ENCODE measurements at regions not wholly inside any gene's neighbourhood (a gene's known extent, or its start where the extent isn't known, plus 50 kb on each side); places are given as distances from the start of the nearest gene placed in this dataset.

GRCh38 chr11:81484196-81484595 is 1249.5 kb downstream of the FAM181B start:
- Histone ChIP-seq H3K9me3 (ENCODE audit: control insufficient read depth in 4 of 4, low read length in 3 of 4) (no peaks in the 10 kb centered on the region), H3K9ac (ENCODE audit: low read depth in 1 of 2, low read length in 2 of 2) (no peak overlapping the region), H3K36me3 (ENCODE audit: control insufficient read depth in 4 of 4, insufficient read depth in 3 of 4, low read depth in 1 of 4, low read length in 3 of 4) (no peaks in the 10 kb centered on the region), H3K4me1 (ENCODE audit: control insufficient read depth in 4 of 4, insufficient read depth in 4 of 4, low read length in 3 of 4) (peaks cover 0 to 2% (median 0%) of the 10 kb centered on the region in 4 donors), H3K27me3 (ENCODE audit: control insufficient read depth in 4 of 4, insufficient read depth in 4 of 4, low read length in 3 of 4) (no peaks in the 10 kb centered on the region), H3K4me3 (ENCODE audit: low read depth in 1 of 3, low read length in 3 of 3) (no peak overlapping the region), H3K27ac (ENCODE audit: low read depth in 1 of 2, low read length in 2 of 2) (no peak overlapping the region)
- no peak for DNase-seq (ENCODE audit: low spot score)
- TF ChIP-seq GABPA (IDR thresholded peaks at IDR 0.05 in 1 of 2, conservative IDR thresholded peaks at IDR 0.05 in 1 of 2) (no peak), FOXA2 (IDR thresholded peaks at IDR 0.05) (no peak), HNF4G (IDR thresholded peaks at IDR 0.05) (no peak), NR2F2 (IDR thresholded peaks at IDR 0.05) (no peak), JUND (IDR thresholded peaks at IDR 0.05) (no peak), RAD21 (IDR thresholded peaks at IDR 0.05) (no peak)

DNA sequence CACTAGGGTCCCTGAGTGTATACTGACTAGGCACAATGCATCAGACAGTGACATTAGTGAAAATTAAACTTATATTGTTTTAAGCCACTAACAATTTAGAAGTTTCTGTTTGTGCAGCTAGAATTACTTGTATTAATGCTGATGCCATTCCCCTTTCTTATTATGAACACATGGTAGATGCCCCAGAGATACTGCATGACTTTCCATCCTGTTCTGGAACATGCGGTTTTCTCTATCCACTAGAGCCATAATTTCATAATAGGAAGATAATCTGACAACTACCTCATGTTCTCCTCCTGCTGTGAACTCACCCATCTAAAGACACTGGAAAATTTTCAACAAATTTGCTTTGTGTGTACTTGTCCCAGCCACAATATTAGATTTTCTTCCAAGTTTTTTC is 1256.4 kb downstream of the FAM181B start:
- no peak overlapping the region for H3K4me3 ChIP-seq (ENCODE audit: low read depth in 1 of 3, low read length in 3 of 3)
- H3K4me1 ChIP-seq (ENCODE audit: control insufficient read depth in 4 of 4, insufficient read depth in 4 of 4, low read length in 3 of 4), result peaks cover 0 to 2% (median 0%) of the 10 kb centered on the region in 4 donors
- H3K9me3 ChIP-seq (ENCODE audit: control insufficient read depth in 4 of 4, low read length in 3 of 4), result no peaks in the 10 kb centered on the region
- H3K27me3 ChIP-seq (ENCODE audit: control insufficient read depth in 4 of 4, insufficient read depth in 4 of 4, low read length in 3 of 4), result peaks cover 0 to 2% (median 0%) of the 10 kb centered on the region in 4 donors
- H3K9ac ChIP-seq (ENCODE audit: low read depth in 1 of 2, low read length in 2 of 2), result no peak overlapping the region
- H3K27ac ChIP-seq (ENCODE audit: low read depth in 1 of 2, low read length in 2 of 2), result no peak overlapping the region
- no peaks in the 10 kb centered on the region for H3K36me3 ChIP-seq (ENCODE audit: control insufficient read depth in 4 of 4, insufficient read depth in 3 of 4, low read depth in 1 of 4, low read length in 3 of 4)
- no peak for TF ChIP-seq RAD21 (IDR thresholded peaks at IDR 0.05)
- no peak for TF ChIP-seq ZBTB33 (IDR thresholded peaks at IDR 0.05)
- no peak for TF ChIP-seq ATF3 (IDR thresholded peaks at IDR 0.05)
- TF ChIP-seq FOXA1 (IDR thresholded peaks at IDR 0.05), result no peak
- TF ChIP-seq, protein P1, sequence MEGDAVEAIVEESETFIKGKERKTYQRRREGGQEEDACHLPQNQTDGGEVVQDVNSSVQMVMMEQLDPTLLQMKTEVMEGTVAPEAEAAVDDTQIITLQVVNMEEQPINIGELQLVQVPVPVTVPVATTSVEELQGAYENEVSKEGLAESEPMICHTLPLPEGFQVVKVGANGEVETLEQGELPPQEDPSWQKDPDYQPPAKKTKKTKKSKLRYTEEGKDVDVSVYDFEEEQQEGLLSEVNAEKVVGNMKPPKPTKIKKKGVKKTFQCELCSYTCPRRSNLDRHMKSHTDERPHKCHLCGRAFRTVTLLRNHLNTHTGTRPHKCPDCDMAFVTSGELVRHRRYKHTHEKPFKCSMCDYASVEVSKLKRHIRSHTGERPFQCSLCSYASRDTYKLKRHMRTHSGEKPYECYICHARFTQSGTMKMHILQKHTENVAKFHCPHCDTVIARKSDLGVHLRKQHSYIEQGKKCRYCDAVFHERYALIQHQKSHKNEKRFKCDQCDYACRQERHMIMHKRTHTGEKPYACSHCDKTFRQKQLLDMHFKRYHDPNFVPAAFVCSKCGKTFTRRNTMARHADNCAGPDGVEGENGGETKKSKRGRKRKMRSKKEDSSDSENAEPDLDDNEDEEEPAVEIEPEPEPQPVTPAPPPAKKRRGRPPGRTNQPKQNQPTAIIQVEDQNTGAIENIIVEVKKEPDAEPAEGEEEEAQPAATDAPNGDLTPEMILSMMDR (IDR thresholded peaks at IDR 0.05; ENCODE audit: low read depth, low read length, missing input control), result no peak
- TF ChIP-seq SP1 (IDR thresholded peaks at IDR 0.05), result no peak
- TF ChIP-seq NR2F2 (IDR thresholded peaks at IDR 0.05), result no peak
- TF ChIP-seq HNF4A (conservative IDR thresholded peaks at IDR 0.05), result no peak
- no peak for DNase-seq (ENCODE audit: low spot score)
- 87% methylated on average over 1 of the region's 1 CpG for WGBS

GRCh38 chr11:81476345-81476744 is 1257.3 kb downstream of the FAM181B start:
- Histone ChIP-seq H3K27me3 (ENCODE audit: control insufficient read depth in 4 of 4, insufficient read depth in 4 of 4, low read length in 3 of 4) (peaks cover 0 to 2% (median 0%) of the 10 kb centered on the region in 4 donors), H3K4me3 (ENCODE audit: low read depth in 1 of 3, low read length in 3 of 3) (no peak overlapping the region), H3K9me3 (ENCODE audit: control insufficient read depth in 4 of 4, low read length in 3 of 4) (no peaks in the 10 kb centered on the region), H3K36me3 (ENCODE audit: control insufficient read depth in 4 of 4, insufficient read depth in 3 of 4, low read depth in 1 of 4, low read length in 3 of 4) (no peaks in the 10 kb centered on the region), H3K27ac (ENCODE audit: low read depth in 1 of 2, low read length in 2 of 2) (no peak overlapping the region), H3K4me1 (ENCODE audit: control insufficient read depth in 4 of 4, insufficient read depth in 4 of 4, low read length in 3 of 4) (peaks cover 0 to 2% (median 0%) of the 10 kb centered on the region in 4 donors), H3K9ac (ENCODE audit: low read depth in 1 of 2, low read length in 2 of 2) (no peak overlapping the region)
- 76% methylated on average over 2 of the region's 2 CpGs for WGBS
- no peak for DNase-seq (ENCODE audit: low spot score)
- TF ChIP-seq TAF1 (conservative IDR thresholded peaks at IDR 0.05) (no peak), ATF3 (IDR thresholded peaks at IDR 0.05) (no peak), RAD21 (IDR thresholded peaks at IDR 0.05) (no peak), SP1 (IDR thresholded peaks at IDR 0.05) (no peak), EGR1 (IDR thresholded peaks at IDR 0.05; ENCODE audit: low read depth in 2 of 2) (no peak), YY1 (IDR thresholded peaks at IDR 0.05) (no peak), FOXA1 (IDR thresholded peaks at IDR 0.05) (no peak), JUND (IDR thresholded peaks at IDR 0.05) (no peak), GABPA (IDR thresholded peaks at IDR 0.05 in 1 of 2, conservative IDR thresholded peaks at IDR 0.05 in 1 of 2) (no peak)

All from liver (tissue), 8 donors.